GM18867 (cell line): ENCODE measurements at regions not wholly inside any gene's neighbourhood (a gene's known extent, or its start where the extent isn't known, plus 50 kb on each side); places are given as distances from the start of the nearest gene placed in this dataset.

Experiments
- ATAC-seq: cut with Tn5 transposase; IDR thresholded peaks from one replicate; pipeline ENCODE4 v1.9.1; 2021; ENCODE audit warnings: mild to moderate bottlenecking, moderate library complexity; ENCODE audit not compliant: unreplicated experiment

- ATAC-seq, result no peak
These were observed 1844.6 kb upstream of the NUDT12 start for GRCh38 chr5:105407200-105407599.

GRCh38 chr5:105397749-105398148, 1835.2 kb upstream of the NUDT12 start:
- no peak for ATAC-seq

- no peak for ATAC-seq
These were observed 1830.1 kb upstream of the NUDT12 start for GRCh38 chr5:105392710-105393149.

- ATAC-seq, result no peak
These were observed 1829.6 kb upstream of the NUDT12 start for GRCh38 chr5:105392122-105392709.

- no peak for ATAC-seq
These were observed 1817.5 kb upstream of the NUDT12 start for GRCh38 chr5:105380126-105380525.

- no peak for ATAC-seq
These were observed 1808.6 kb upstream of the NUDT12 start for GRCh38 chr5:105371169-105371568.

GRCh38 chr5:105350486-105351140, 1788.0 kb upstream of the NUDT12 start:
- no peak for ATAC-seq

- no peak for ATAC-seq
These were observed 1769.0 kb upstream of the NUDT12 start for GRCh38 chr5:105331558-105331957.

GRCh38 chr5:105330185-105330584, 1767.6 kb upstream of the NUDT12 start:
- no peak for ATAC-seq

- no peak for ATAC-seq
These were observed 1742.3 kb upstream of the NUDT12 start for GRCh38 chr5:105304859-105305258.

GRCh38 chr5:105288946-105289345, 1726.4 kb upstream of the NUDT12 start:
- no peak for ATAC-seq

- no peak for ATAC-seq
These were observed 1720.5 kb upstream of the NUDT12 start for GRCh38 chr5:105283134-105283533.

- ATAC-seq, result no peak
These were observed 1711.5 kb upstream of the NUDT12 start for GRCh38 chr5:105274079-105274478.

- no peak for ATAC-seq
These were observed 1700.9 kb upstream of the NUDT12 start for GRCh38 chr5:105263515-105263914.

GRCh38 chr5:105259581-105260217, 1697.1 kb upstream of the NUDT12 start:
- no peak for ATAC-seq

GRCh38 chr5:105238561-105238960, 1676.0 kb upstream of the NUDT12 start:
- no peak for ATAC-seq

GRCh38 chr5:105230516-105231157, 1668.0 kb upstream of the NUDT12 start:
- ATAC-seq, result no peak

- ATAC-seq, result no peak
These were observed 1655.4 kb upstream of the NUDT12 start for GRCh38 chr5:105218018-105218417.

GRCh38 chr5:105213078-105213477, 1650.5 kb upstream of the NUDT12 start:
- no peak for ATAC-seq

- ATAC-seq, result no peak
These were observed 1644.5 kb upstream of the NUDT12 start for GRCh38 chr5:105207066-105207465.

- no peak for ATAC-seq
These were observed 1634.9 kb upstream of the NUDT12 start for GRCh38 chr5:105197531-105197930.

GRCh38 chr5:105195765-105196164, 1633.2 kb upstream of the NUDT12 start:
- ATAC-seq, result no peak
